22Rv1 (cell line): ENCODE measurements at regions not wholly inside any gene's neighbourhood (a gene's known extent, or its start where the extent isn't known, plus 50 kb on each side); places are given as distances from the start of the nearest gene placed in this dataset.
"Not testable (repeated sequence)": the region's sequence is repeated elsewhere in the genome, so short reads cannot be mapped to it uniquely, and the experiment has no call there.

Experiments
- H3K27ac ChIP-seq: fragments of 450-650 bp; 2 replicates; pipeline ENCODE4 v1.5.1; 2017
- ZFX ChIP-seq: fragments of 450-650 bp; IDR thresholded peaks from 2 replicates; pipeline ENCODE4 v1.6.1; 2017; ENCODE audit warnings: antibody characterized with exemption, borderline replicate concordance
- TF ChIP-seq, protein P1 (sequence below): fragments of 450-650 bp; IDR thresholded peaks from 2 replicates; pipeline ENCODE4 v1.5.1; 2017; ENCODE audit warnings: mild to moderate bottlenecking

GRCh38 chr3:182644790-182645433, 148.4 kb upstream of the ATP11B start:
- no peak overlapping the region for H3K27ac ChIP-seq
- no peak for TF ChIP-seq ZFX
- TF ChIP-seq, protein P1, sequence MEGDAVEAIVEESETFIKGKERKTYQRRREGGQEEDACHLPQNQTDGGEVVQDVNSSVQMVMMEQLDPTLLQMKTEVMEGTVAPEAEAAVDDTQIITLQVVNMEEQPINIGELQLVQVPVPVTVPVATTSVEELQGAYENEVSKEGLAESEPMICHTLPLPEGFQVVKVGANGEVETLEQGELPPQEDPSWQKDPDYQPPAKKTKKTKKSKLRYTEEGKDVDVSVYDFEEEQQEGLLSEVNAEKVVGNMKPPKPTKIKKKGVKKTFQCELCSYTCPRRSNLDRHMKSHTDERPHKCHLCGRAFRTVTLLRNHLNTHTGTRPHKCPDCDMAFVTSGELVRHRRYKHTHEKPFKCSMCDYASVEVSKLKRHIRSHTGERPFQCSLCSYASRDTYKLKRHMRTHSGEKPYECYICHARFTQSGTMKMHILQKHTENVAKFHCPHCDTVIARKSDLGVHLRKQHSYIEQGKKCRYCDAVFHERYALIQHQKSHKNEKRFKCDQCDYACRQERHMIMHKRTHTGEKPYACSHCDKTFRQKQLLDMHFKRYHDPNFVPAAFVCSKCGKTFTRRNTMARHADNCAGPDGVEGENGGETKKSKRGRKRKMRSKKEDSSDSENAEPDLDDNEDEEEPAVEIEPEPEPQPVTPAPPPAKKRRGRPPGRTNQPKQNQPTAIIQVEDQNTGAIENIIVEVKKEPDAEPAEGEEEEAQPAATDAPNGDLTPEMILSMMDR: no peak

- H3K27ac ChIP-seq: no peak overlapping the region
- TF ChIP-seq ZFX: no peak
- TF ChIP-seq, protein P1: no peak
Observed at GRCh38 chr3:182650568-182651128, 142.7 kb upstream of the ATP11B start.

- no peak overlapping the region for H3K27ac ChIP-seq
- TF ChIP-seq, protein P1: no peak
- no peak for TF ChIP-seq ZFX
Observed at GRCh38 chr3:182651461-182651860, 141.8 kb upstream of the ATP11B start.

DNA sequence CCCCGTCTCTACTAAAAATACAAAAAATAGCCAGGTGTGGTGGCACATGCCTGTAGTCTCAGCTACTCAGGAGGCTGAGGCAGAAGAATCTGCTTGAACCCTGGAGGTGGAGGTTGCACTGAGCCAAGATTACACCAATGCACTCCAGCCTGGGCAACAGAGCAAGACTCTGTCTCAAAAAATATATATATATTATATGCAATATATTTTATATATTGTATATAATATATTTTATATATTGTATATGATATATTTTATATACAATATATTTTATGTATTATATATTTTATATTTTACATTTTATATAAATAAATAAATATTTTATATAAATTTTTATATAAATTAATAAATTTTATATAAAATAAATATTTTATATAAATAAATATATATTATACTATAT, 140.2 kb upstream of the ATP11B start:
- not testable (repeated sequence) for H3K27ac ChIP-seq

- H3K27ac ChIP-seq: no peak overlapping the region
- TF ChIP-seq, protein P1: no peak
- no peak for TF ChIP-seq ZFX
Observed at GRCh38 chr3:182668541-182668940, 124.8 kb upstream of the ATP11B start.

GRCh38 chr3:182668974-182669373, 124.3 kb upstream of the ATP11B start:
- TF ChIP-seq ZFX: no peak
- TF ChIP-seq, protein P1: no peak

DNA sequence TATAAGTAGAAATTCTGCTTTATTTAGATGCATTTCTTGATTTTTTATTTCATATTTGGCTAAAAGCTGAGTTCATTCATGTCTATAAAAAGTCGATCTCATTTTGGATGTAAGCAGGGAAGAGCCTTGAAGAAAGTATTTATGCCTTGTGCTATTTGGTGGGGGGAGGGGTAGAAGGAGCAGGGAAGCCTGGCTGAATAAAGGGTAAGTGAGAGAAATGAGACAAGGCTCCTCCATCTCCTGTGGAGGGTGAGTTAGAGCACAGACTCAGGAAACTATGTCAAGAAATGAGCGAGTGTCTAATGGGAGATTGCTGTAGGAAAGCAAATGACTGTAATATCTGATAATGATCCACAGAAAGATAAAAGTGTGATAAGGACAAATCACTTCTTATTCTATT, 121.8 kb upstream of the ATP11B start:
- TF ChIP-seq, protein P1: no peak
- no peak for TF ChIP-seq ZFX

More at GRCh38 chr3:182668974-182669373, 124.3 kb upstream of the ATP11B start:
- no peak overlapping the region for H3K27ac ChIP-seq

DNA sequence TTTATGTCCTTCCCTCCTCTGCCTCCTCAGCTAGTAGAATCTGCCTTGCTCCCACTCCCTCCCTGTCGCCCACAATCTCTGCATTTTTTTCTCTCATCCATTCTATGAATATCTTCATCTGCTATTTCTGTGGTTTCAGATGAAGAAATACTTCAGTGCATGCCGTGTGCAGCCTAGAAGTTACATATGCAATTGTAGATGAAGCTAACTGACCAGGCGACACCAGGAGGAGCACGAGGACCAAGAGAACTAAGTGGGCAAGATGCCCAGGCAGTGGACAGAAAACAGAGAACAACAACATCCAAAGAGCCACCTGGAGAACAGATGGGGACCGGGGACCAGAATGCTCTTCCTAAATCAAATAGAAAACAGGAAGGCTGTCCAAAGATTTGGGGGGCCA, 121.4 kb upstream of the ATP11B start:
- no peak overlapping the region for H3K27ac ChIP-seq
- TF ChIP-seq, protein P1: no peak
- TF ChIP-seq ZFX: no peak

More for the DNA sequence above, 121.8 kb upstream of the ATP11B start:
- H3K27ac ChIP-seq: no peak overlapping the region
